D721Med (cell line): ENCODE measurements at regions not wholly inside any gene's neighbourhood (a gene's known extent, or its start where the extent isn't known, plus 50 kb on each side); places are given as distances from the start of the nearest gene placed in this dataset.

Source experiments
- DNase-seq: peaks from one replicate; pipeline ENCODE4 v3.0.0; 2011; ENCODE audit warnings: low spot score; ENCODE audit not compliant: insufficient read length
- FAIRE-seq: peaks from 2 replicates; lab custom pipeline; 2011; peaks lifted over from hg19 to GRCh38; lab: Jason Lieb, UNC
- TF ChIP-seq, protein P1 (sequence below): IDR thresholded peaks from 2 replicates; pipeline ENCODE4 v1.5.1; 2012; ENCODE audit warnings: mild to moderate bottlenecking, control low read depth; ENCODE audit not compliant: insufficient read depth; ENCODE audit errors: missing control alignments

DNA sequence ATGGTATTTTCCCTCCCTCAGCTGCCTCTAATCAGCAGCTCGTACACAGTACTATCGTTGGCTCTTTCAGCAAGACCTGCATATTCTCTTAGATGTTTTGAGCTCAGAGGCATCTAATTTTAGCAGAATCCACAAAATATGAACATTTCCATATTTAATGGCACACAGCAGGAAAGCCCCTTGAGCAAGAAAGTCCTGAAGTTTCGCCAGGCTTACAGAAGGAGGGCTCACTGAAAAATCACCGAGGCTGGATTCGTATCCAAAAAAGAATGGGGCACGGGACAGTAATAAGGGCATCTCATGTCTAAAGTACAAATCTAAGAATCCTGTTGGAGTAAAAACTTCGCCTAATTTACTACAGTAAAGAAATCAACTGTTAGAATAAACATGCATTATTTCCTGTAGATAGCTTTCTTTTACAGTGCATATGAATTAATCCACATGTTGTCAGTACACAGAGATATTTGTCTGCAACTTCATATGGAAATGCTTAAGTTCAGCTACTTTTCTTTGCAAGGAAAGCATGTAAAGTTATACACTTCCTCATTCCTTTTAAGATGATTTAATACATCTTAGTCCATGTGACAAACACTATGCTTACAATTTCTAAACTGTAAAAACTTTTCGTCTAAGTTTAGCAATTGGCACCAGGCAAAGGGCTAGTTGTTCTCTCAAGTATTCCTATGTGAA lies 1205.3 kb upstream of the ADGRL4 start:
- no peak for FAIRE-seq
- DNase-seq, result no peak
- TF ChIP-seq, protein P1, sequence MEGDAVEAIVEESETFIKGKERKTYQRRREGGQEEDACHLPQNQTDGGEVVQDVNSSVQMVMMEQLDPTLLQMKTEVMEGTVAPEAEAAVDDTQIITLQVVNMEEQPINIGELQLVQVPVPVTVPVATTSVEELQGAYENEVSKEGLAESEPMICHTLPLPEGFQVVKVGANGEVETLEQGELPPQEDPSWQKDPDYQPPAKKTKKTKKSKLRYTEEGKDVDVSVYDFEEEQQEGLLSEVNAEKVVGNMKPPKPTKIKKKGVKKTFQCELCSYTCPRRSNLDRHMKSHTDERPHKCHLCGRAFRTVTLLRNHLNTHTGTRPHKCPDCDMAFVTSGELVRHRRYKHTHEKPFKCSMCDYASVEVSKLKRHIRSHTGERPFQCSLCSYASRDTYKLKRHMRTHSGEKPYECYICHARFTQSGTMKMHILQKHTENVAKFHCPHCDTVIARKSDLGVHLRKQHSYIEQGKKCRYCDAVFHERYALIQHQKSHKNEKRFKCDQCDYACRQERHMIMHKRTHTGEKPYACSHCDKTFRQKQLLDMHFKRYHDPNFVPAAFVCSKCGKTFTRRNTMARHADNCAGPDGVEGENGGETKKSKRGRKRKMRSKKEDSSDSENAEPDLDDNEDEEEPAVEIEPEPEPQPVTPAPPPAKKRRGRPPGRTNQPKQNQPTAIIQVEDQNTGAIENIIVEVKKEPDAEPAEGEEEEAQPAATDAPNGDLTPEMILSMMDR, result no peak

DNA sequence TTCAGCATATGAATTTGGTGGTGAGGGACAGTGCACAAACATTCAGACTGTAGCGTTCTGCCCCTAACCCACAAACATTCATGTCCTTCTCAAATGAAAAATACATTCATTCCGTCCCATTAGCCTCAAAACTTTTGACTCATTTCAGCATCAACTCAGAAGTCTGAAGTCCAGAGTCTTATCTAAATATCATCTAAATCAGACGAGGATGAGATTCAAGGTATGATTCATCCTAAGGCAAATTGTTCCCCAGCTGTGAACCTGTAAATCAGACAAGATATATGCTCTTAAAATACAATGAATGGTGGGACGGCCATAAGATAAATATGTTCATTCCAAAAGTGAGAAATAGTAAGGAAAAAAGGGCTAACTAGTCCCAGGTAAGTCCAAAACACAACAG lies 1195.6 kb upstream of the ADGRL4 start:
- FAIRE-seq, result no peak
- no peak for DNase-seq
- TF ChIP-seq, protein P1, result no peak

DNA sequence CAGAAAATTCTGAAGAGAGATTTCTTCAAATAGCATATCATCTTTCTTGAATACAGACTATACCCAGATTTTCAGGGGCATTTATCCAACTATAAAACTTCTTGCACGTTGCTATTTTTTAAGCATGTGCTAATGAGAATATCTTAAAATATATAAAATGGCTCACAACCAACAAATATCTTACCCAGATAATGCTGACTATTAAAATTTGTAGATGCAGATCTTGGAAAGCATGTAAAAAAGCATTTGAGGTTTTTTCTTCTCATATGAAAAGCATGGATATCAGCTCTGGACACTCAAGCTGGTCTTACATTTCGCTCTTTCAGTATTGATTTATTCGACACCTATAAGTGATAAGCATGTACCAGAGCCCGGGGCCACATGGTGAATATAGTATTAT lies 1187.7 kb upstream of the ADGRL4 start:
- DNase-seq, result no peak
- no peak for FAIRE-seq
- TF ChIP-seq, protein P1, result no peak

DNA sequence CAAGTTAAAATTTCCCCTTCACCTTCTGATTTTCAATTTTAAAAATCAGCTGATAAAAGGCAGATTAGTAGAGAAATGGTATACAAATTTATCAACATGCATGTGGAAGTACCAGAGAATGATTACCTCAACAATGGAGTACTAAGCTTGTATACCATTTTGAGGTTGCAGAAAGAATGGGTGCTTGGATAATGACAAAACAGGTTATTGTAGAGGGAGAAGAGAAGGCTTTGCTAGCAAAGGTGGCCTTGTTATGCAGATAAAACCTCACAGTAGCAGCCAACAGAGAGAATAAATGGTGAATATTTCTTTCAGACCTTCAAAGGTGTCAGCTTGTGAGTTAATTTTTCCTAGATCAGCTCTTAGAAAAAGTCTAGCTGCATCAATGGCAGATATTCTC lies 1174.9 kb upstream of the ADGRL4 start:
- TF ChIP-seq, protein P1, result no peak
- DNase-seq, result no peak
- FAIRE-seq, result no peak

DNA sequence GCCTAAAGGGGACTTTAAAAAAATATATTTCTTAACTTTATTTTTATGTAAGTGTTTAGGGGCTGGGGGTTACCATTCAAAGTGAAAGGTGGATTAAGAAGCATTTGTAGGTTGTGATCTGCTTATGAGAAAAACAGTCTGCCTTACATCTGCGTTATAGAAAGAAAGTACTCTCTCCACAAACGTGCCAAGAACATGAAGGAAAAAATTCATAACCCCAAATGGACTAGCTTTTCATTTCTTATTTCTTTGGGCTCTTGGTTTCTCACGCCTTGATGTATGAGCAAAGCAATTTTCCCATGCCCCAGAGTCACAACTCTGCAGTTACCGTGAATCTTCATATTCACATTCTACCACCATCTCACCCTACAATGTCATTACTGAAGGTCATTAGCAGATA lies 1165.1 kb upstream of the ADGRL4 start:
- TF ChIP-seq, protein P1, result no peak
- DNase-seq (no peak), FAIRE-seq (no peak)

DNA sequence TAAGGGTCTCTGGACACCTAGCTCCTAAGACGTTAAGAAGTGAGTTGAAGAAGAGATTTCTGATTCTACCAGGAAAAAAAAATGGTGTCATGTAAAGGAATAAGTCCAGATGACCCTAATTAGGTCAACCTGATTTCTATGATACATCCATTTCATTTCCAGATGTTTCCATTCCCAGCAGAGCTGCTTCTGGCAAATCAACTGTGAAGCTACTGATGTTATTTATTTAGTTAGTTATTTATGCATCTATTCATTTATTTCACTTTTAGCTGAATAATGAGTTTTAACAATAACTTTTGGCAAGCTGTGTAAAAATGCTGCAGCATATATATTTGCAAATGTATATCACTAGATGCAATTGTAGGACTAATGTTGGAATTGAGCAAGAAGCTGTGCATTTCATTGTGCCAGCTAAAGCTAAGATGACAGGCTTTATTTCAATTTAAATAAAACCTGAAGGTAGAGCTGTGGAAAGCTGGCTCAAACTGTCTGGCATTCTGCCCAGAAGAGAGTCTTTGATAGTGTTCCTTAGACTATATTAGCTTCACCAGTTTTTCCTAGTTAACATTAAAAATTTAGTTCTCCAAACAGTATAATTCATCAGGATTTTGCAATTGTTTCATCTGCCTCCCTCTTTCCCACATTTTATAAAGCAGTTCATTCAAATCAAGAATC lies 1164.4 kb upstream of the ADGRL4 start:
- FAIRE-seq (no peak), DNase-seq (no peak)
- TF ChIP-seq, protein P1, result no peak

DNA sequence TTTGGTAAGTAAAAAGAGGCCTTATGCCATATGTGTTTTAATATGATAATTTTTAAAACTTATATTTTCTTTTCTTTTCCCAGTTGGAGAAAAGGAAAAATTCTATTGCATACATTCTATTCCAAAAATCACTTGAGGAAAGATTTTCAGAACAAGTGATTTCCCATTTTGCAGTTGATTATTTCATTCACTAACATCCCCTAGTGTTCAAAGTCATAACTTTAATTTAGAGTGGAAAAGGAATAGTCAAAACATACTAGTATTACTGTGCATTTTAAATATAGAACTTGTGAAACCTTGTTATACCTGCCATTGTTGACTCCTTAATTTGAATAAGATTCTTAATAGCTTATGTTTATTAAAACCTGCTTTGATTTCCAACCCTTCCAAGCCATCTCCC lies 1157.6 kb upstream of the ADGRL4 start:
- FAIRE-seq (no peak), DNase-seq (no peak)
- TF ChIP-seq, protein P1, result no peak
